CD14-positive monocyte (primary cell): ENCODE measurements at regions not wholly inside any gene's neighbourhood (a gene's known extent, or its start where the extent isn't known, plus 50 kb on each side); places are given as distances from the start of the nearest gene placed in this dataset.

Experiments
- DNase-seq, 3 donors: peaks; one replicate each; pipeline ENCODE4 v3.0.0-alpha.2; 2011 to 2022
- H2AFZ ChIP-seq: 2 replicates; pipeline ENCODE4 v1.6.0; 2012; ENCODE audit warnings: mild to moderate bottlenecking, low read depth, low read length, inconsistent platforms; ENCODE audit not compliant: insufficient read depth, poor library complexity, severe bottlenecking
- H3K27ac ChIP-seq, 2 donors: 1 replicate in 1 of 2; 2 replicates in 1 of 2; pipeline ENCODE4 v1.5.1; 2012 to 2013; ENCODE audit warnings: low read length in 2 of 2, control low read depth in 1 of 2, inconsistent platforms in 1 of 2, low read depth in 1 of 2, mild to moderate bottlenecking in 1 of 2
- H3K27me3 ChIP-seq, 2 donors: one replicate each; pipeline versions ENCODE4 v1.6.0 to v1.6.1; 2011 to 2013; ENCODE audit warnings: low read length in 2 of 2; ENCODE audit not compliant: control insufficient read depth in 2 of 2, insufficient read depth in 2 of 2
- H3K36me3 ChIP-seq, 2 donors: replicated peaks in 1 of 2; 1 replicate in 1 of 2; 2 replicates in 1 of 2; pipeline versions ENCODE4 v1.5.1 to v1.6.1; 2012 to 2013; ENCODE audit warnings: low read length in 2 of 2, control low read depth in 1 of 2, inconsistent platforms in 1 of 2, mild to moderate bottlenecking in 1 of 2; ENCODE audit not compliant: insufficient read depth in 2 of 2, control insufficient read depth in 1 of 2
- H3K4me1 ChIP-seq, 2 donors: 1 replicate in 1 of 2; 2 replicates in 1 of 2; pipeline versions ENCODE4 v1.5.1 to v1.6.1; 2012 to 2013; ENCODE audit warnings: low read length in 2 of 2, control low read depth in 1 of 2, inconsistent platforms in 1 of 2, mild to moderate bottlenecking in 1 of 2, moderate library complexity in 1 of 2; ENCODE audit not compliant: insufficient read depth in 2 of 2, control insufficient read depth in 1 of 2
- H3K4me2 ChIP-seq: replicated peaks from 2 replicates; pipeline ENCODE3; 2012; ENCODE audit warnings: low read length, moderate library complexity, mild to moderate bottlenecking; ENCODE audit not compliant: poor library complexity, severe bottlenecking; ENCODE audit errors: extremely low read depth
- H3K4me3 ChIP-seq, 3 experiments: fragments of 200-600 bp in 1 of 3; sonication (generic) in 1 of 3; replicated peaks in 1 of 3; 1 replicate in 2 of 3; 2 replicates in 1 of 3; pipeline ENCODE4 v1.5.1; 2011 to 2013; ENCODE audit warnings: low read length in 3 of 3, mild to moderate bottlenecking in 3 of 3, control low read depth in 2 of 3, low read depth in 2 of 3, inconsistent platforms in 1 of 3, moderate library complexity in 1 of 3
- H3K79me2 ChIP-seq: 2 replicates; pipeline ENCODE4 v1.6.0; 2012; ENCODE audit warnings: mild to moderate bottlenecking, control low read depth, inconsistent platforms, low read length, moderate library complexity; ENCODE audit not compliant: insufficient read depth
- H3K9ac ChIP-seq: 2 replicates; pipeline ENCODE4 v1.6.0; 2017; ENCODE audit warnings: low read length, mild to moderate bottlenecking; ENCODE audit not compliant: insufficient read depth, poor library complexity, severe bottlenecking
- H3K9me3 ChIP-seq, 2 donors: replicated peaks in 1 of 2; 1 replicate in 1 of 2; 2 replicates in 1 of 2; pipeline versions ENCODE4 v1.5.1 to v1.6.1; 2012 to 2013; ENCODE audit warnings: low read length in 2 of 2, control low read depth in 1 of 2; ENCODE audit not compliant: control insufficient read depth in 1 of 2, insufficient read depth in 1 of 2
- H4K20me1 ChIP-seq: 2 replicates; pipeline ENCODE4 v1.6.0; 2012; ENCODE audit warnings: mild to moderate bottlenecking, low read length, control low read depth, moderate library complexity; ENCODE audit not compliant: insufficient read depth
- H3K27ac Mint-ChIP-seq, 7 donors: one replicate each; pipeline ENCODE4 v1.8.0; 2020; ENCODE audit warnings: mild to moderate bottlenecking in 7 of 7, mixed read lengths in 7 of 7, moderate library complexity in 6 of 7, inconsistent platforms in 2 of 7
- H3K27me3 Mint-ChIP-seq, 3 donors: one replicate each; pipeline ENCODE4 v1.8.0; 2021 to 2022; ENCODE audit warnings: low read depth in 3 of 3, mild to moderate bottlenecking in 3 of 3, mixed read lengths in 3 of 3, moderate library complexity in 3 of 3, inconsistent platforms in 1 of 3
- H3K36me3 Mint-ChIP-seq, 2 donors: one replicate each; pipeline ENCODE4 v1.8.0; 2020; ENCODE audit warnings: mixed read lengths in 2 of 2, inconsistent platforms in 1 of 2, mild to moderate bottlenecking in 1 of 2
- H3K4me1 Mint-ChIP-seq: one replicate; pipeline ENCODE4 v1.8.0; 2020; ENCODE audit warnings: mild to moderate bottlenecking, mixed read lengths
- H3K4me3 Mint-ChIP-seq, 2 donors: one replicate each; pipeline ENCODE4 v1.8.0; 2020; ENCODE audit warnings: mild to moderate bottlenecking in 2 of 2, mixed read lengths in 2 of 2, moderate library complexity in 1 of 2
- H3K9me3 Mint-ChIP-seq, 7 donors: one replicate each; pipeline ENCODE4 v1.8.0; 2020 to 2022; ENCODE audit warnings: mixed read lengths in 7 of 7, mild to moderate bottlenecking in 6 of 7, moderate library complexity in 6 of 7, inconsistent platforms in 2 of 7
- WGBS: methylation state at CpG from one replicate; pipeline ENCODE4 v1.1.5; 2013; ENCODE audit warnings: missing lambda C conversion rate; ENCODE audit not compliant: insufficient coverage; 5-methylcytosine and 5-hydroxymethylcytosine counted together
- intact Hi-C, 2 donors: fragments of 100-400 bp; cut with micrococcal nuclease; formaldehyde crosslinking; loops; one replicate each; pipeline versions ENCODE4 v1.15.0 to v1.15.1; 2023
- TF ChIP-seq, protein P1 (sequence below): fragments of 200-600 bp; IDR thresholded peaks from one replicate; pipeline ENCODE4 v1.8.0; 2022; ENCODE audit warnings: antibody characterized with exemption, mild to moderate bottlenecking

DNA sequence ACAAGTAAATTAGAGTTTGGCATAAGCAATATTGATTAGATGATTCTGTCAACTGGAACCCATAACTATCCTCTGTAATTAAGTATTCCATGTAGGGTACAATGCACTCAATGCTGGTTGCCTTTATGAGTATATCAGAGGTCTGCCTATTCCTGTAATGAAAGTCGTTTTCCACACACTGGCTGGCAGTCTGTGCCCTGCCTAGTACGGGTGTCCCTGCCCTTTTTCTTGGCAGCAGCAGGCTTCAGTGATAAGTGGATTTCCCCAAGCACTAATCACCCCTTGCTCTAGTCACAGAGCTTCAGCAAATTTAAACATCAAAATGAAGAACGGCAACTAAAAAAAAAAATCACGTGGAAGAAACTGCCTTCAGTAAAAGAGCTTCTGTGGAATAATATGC lies 294.8 kb upstream of the STT3B start:
- no peaks in the 10 kb centered on the region for H3K79me2 ChIP-seq
- WGBS, result 100% methylated on average over 1 of the region's 4 CpGs
- no peak for DNase-seq
- no peak overlapping the region for H3K4me3 Mint-ChIP-seq
- peaks cover 39% of the 10 kb centered on the region for H3K4me1 Mint-ChIP-seq
- peaks cover 0 to 5% (median 2%) of the 10 kb centered on the region in 3 donors for H3K27me3 Mint-ChIP-seq
- peaks cover 25 to 31% of the 10 kb centered on the region in 2 donors for H3K4me1 ChIP-seq
- no peak overlapping the region for H3K4me3 ChIP-seq
- no peak overlapping the region for H3K9ac ChIP-seq
- no peaks in the 10 kb centered on the region for H3K36me3 Mint-ChIP-seq
- H2AFZ ChIP-seq, result no peak overlapping the region
- H3K36me3 ChIP-seq, result no peaks in the 10 kb centered on the region
- H4K20me1 ChIP-seq, result no peaks in the 10 kb centered on the region
- H3K27ac ChIP-seq, result no peak overlapping the region
- H3K27ac Mint-ChIP-seq, result no peak overlapping the region
- intact Hi-C loops, result loop anchor here (10.0 kb wide), 1 partner anchor 297 kb away; the partner anchor contains the start of gene STT3B (in 2 of the 2)
- H3K9me3 ChIP-seq, result no peaks in the 10 kb centered on the region
- TF ChIP-seq, protein P1, sequence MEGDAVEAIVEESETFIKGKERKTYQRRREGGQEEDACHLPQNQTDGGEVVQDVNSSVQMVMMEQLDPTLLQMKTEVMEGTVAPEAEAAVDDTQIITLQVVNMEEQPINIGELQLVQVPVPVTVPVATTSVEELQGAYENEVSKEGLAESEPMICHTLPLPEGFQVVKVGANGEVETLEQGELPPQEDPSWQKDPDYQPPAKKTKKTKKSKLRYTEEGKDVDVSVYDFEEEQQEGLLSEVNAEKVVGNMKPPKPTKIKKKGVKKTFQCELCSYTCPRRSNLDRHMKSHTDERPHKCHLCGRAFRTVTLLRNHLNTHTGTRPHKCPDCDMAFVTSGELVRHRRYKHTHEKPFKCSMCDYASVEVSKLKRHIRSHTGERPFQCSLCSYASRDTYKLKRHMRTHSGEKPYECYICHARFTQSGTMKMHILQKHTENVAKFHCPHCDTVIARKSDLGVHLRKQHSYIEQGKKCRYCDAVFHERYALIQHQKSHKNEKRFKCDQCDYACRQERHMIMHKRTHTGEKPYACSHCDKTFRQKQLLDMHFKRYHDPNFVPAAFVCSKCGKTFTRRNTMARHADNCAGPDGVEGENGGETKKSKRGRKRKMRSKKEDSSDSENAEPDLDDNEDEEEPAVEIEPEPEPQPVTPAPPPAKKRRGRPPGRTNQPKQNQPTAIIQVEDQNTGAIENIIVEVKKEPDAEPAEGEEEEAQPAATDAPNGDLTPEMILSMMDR, result no peak
- H3K27me3 ChIP-seq, result no peaks in the 10 kb centered on the region
- H3K4me2 ChIP-seq, result no peak overlapping the region
- peaks cover 0 to 2% (median 0%) of the 10 kb centered on the region in 7 donors for H3K9me3 Mint-ChIP-seq

DNA sequence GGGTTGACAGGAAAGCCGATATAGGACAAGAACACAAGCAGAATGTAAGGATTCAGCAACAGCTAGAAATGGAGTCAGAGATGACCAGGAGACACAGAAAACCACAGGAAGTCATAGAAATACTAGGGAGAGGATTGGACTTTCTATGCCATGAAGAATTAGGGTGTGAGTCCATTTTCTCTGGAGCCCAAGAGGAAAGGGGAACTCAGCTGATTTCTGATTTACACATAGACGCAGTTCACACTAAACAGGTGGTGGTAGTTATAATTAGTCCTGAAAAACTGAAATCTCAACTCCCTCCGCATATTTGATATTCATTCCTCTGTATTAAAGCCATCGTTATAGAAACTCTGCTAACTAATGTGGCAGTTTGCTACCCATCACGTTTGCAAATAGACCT lies 292.7 kb upstream of the STT3B start:
- Histone ChIP-seq H3K4me2 (no peak overlapping the region), H2AFZ (no peak overlapping the region), H4K20me1 (no peaks in the 10 kb centered on the region), H3K4me3 (no peak overlapping the region), H3K27ac (no peak overlapping the region), H3K36me3 (no peaks in the 10 kb centered on the region), H3K9me3 (no peaks in the 10 kb centered on the region), H3K27me3 (no peaks in the 10 kb centered on the region), H3K9ac (no peak overlapping the region), H3K79me2 (no peaks in the 10 kb centered on the region), H3K4me1 (peaks cover 4 to 10% of the 10 kb centered on the region in 2 donors)
- H3K36me3 Mint-ChIP-seq, result no peaks in the 10 kb centered on the region
- H3K4me3 Mint-ChIP-seq, result no peak overlapping the region
- H3K4me1 Mint-ChIP-seq, result peaks cover 17% of the 10 kb centered on the region
- 100% methylated on average over 1 of the region's 5 CpGs for WGBS
- H3K27me3 Mint-ChIP-seq, result peaks cover 0 to 2% (median 2%) of the 10 kb centered on the region in 3 donors
- DNase-seq, result no peak
- no peaks in the 10 kb centered on the region for H3K9me3 Mint-ChIP-seq
- intact Hi-C loops, result no loop called here
- TF ChIP-seq, protein P1, result no peak
- peak overlapping the region in 1 of 7 donors; percentile 72 for H3K27ac Mint-ChIP-seq
